ENCODE measurements at regions not wholly inside any gene's neighbourhood (a gene's known extent, or its start where the extent isn't known, plus 50 kb on each side); places are given as distances from the start of the nearest gene placed in this dataset.

DNA sequence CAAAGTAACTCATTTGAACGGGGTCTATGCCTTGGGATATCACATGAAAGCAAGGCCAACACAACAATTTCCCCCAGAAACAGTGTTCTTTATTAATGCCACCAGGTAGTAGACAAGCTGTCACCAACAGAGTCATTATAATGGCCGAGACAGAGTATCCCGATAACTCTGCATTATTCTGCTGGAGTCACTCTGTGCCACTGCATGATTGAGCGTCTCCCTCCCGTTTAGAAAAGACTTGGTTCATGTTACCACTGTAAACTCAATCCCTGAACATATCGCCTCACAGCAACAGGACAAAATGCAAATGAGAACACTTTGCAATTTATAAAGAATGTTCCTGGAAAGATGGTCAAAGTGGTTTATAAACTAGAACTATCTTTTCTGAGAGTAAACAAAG lies 932.5 kb downstream of the GATA3 start:
- TF ChIP-seq EZH2 (IDR thresholded peaks at IDR 0.05; ENCODE audit: borderline replicate concordance, control insufficient read depth, low read depth, low read length) (no peak), NR2C2 (IDR thresholded peaks at IDR 0.05; ENCODE audit: borderline replicate concordance, control insufficient read depth, insufficient read length, low read depth) (no peak)
